Neural cell (in vitro differentiated cells): ENCODE measurements at regions not wholly inside any gene's neighbourhood (a gene's known extent, or its start where the extent isn't known, plus 50 kb on each side); places are given as distances from the start of the nearest gene placed in this dataset.

Experiments used
- EP300 ChIP-seq: fragments of 450-650 bp; conservative IDR thresholded peaks from 2 replicates; pipeline ENCODE4 v1.6.1; 2014; ENCODE audit warnings: antibody characterized with exemption, mild to moderate bottlenecking, moderate library complexity; ENCODE audit not compliant: poor library complexity, severe bottlenecking
- EZH2 ChIP-seq: fragments of 200-600, 300-800 bp; shearing (Covaris generic), sonication (generic); IDR thresholded peaks from 2 replicates; pipeline ENCODE4 v1.6.1; 2014; ENCODE audit warnings: antibody characterized with exemption, low read length, borderline replicate concordance, mild to moderate bottlenecking; ENCODE audit not compliant: insufficient read depth, poor library complexity, severe bottlenecking
- MXI1 ChIP-seq: fragments of 450-650 bp; conservative IDR thresholded peaks from 2 replicates; pipeline ENCODE4 v1.6.1; 2014; ENCODE audit warnings: antibody characterized with exemption, mild to moderate bottlenecking; ENCODE audit not compliant: poor library complexity, severe bottlenecking
- POLR2AphosphoS5 ChIP-seq: IDR thresholded peaks from 2 replicates; pipeline ENCODE4 v1.6.1; 2012
- RAD21 ChIP-seq: fragments of 450-650 bp; conservative IDR thresholded peaks from 2 replicates; pipeline ENCODE4 v1.6.1; 2014; ENCODE audit warnings: antibody characterized with exemption, mild to moderate bottlenecking, moderate library complexity
- SMC3 ChIP-seq: fragments of 450-650 bp; conservative IDR thresholded peaks from 2 replicates; pipeline ENCODE4 v1.6.1; 2014; ENCODE audit warnings: antibody characterized with exemption, mild to moderate bottlenecking, moderate library complexity; ENCODE audit not compliant: poor library complexity
- TF ChIP-seq, protein P1 (sequence below): fragments of 450-650 bp; IDR thresholded peaks from 2 replicates; pipeline ENCODE4 v1.5.1; 2014; ENCODE audit warnings: antibody characterized with exemption, mild to moderate bottlenecking, moderate library complexity; ENCODE audit not compliant: poor library complexity, severe bottlenecking
- TF ChIP-seq, protein P2 (sequence below): IDR thresholded peaks from 2 replicates; pipeline ENCODE4 v1.6.1; 2012; ENCODE audit warnings: borderline replicate concordance

DNA sequence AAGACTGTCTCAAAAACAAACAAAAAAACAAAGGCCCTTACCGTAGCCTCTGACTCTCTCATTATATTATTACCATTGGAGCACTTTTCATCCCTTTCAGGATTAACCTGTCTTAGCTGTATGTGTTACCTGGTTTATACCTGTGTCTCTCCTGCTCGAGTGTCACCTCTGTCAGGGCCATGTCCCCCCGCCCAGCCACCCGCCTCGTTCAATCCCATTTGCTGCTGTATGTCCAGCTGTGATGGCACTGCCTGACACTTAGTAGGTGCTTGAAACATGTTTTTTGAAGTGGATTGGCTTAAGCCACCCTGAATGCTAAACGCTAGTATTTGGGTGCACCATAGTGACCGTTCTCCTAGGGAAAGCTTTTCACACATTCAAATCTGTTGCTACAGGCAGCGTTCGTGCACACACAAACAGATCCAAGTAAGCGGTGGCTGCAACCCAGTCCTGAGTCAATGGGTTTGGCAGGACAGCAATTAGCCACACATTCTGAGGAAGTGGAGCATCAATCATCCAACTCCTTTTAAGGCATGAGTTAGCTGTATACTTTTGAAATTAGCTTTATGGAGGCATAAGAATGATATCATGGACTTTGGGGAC lies 98.9 kb upstream of the ZNF217 start:
- no peak for TF ChIP-seq EP300
- TF ChIP-seq, protein P1, sequence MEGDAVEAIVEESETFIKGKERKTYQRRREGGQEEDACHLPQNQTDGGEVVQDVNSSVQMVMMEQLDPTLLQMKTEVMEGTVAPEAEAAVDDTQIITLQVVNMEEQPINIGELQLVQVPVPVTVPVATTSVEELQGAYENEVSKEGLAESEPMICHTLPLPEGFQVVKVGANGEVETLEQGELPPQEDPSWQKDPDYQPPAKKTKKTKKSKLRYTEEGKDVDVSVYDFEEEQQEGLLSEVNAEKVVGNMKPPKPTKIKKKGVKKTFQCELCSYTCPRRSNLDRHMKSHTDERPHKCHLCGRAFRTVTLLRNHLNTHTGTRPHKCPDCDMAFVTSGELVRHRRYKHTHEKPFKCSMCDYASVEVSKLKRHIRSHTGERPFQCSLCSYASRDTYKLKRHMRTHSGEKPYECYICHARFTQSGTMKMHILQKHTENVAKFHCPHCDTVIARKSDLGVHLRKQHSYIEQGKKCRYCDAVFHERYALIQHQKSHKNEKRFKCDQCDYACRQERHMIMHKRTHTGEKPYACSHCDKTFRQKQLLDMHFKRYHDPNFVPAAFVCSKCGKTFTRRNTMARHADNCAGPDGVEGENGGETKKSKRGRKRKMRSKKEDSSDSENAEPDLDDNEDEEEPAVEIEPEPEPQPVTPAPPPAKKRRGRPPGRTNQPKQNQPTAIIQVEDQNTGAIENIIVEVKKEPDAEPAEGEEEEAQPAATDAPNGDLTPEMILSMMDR: no peak
- no peak for TF ChIP-seq POLR2AphosphoS5
- no peak for TF ChIP-seq EZH2
- no peak for TF ChIP-seq MXI1
- TF ChIP-seq, protein P2, sequence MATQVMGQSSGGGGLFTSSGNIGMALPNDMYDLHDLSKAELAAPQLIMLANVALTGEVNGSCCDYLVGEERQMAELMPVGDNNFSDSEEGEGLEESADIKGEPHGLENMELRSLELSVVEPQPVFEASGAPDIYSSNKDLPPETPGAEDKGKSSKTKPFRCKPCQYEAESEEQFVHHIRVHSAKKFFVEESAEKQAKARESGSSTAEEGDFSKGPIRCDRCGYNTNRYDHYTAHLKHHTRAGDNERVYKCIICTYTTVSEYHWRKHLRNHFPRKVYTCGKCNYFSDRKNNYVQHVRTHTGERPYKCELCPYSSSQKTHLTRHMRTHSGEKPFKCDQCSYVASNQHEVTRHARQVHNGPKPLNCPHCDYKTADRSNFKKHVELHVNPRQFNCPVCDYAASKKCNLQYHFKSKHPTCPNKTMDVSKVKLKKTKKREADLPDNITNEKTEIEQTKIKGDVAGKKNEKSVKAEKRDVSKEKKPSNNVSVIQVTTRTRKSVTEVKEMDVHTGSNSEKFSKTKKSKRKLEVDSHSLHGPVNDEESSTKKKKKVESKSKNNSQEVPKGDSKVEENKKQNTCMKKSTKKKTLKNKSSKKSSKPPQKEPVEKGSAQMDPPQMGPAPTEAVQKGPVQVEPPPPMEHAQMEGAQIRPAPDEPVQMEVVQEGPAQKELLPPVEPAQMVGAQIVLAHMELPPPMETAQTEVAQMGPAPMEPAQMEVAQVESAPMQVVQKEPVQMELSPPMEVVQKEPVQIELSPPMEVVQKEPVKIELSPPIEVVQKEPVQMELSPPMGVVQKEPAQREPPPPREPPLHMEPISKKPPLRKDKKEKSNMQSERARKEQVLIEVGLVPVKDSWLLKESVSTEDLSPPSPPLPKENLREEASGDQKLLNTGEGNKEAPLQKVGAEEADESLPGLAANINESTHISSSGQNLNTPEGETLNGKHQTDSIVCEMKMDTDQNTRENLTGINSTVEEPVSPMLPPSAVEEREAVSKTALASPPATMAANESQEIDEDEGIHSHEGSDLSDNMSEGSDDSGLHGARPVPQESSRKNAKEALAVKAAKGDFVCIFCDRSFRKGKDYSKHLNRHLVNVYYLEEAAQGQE: no peak
- no peak for TF ChIP-seq RAD21
- no peak for TF ChIP-seq SMC3
